H9 (cell line): ENCODE measurements at regions not wholly inside any gene's neighbourhood (a gene's known extent, or its start where the extent isn't known, plus 50 kb on each side); places are given as distances from the start of the nearest gene placed in this dataset.

Source experiments
- DNase-seq: peaks from one replicate; pipeline ENCODE4 v3.0.0-alpha.2; 2017
- H2AFZ ChIP-seq: one replicate; pipeline ENCODE4 v1.6.1; 2013; ENCODE audit warnings: mild to moderate bottlenecking, low read length, control low read depth, moderate library complexity
- H2AK5ac ChIP-seq: 2 replicates; pipeline ENCODE4 v1.6.1; 2013; ENCODE audit warnings: low read length, control low read depth, mixed read lengths; ENCODE audit not compliant: insufficient read length
- H2BK120ac ChIP-seq: one replicate; pipeline ENCODE4 v1.6.1; 2013; ENCODE audit warnings: low read depth, mild to moderate bottlenecking, low read length, control low read depth, inconsistent platforms; ENCODE audit not compliant: poor library complexity, severe bottlenecking
- H2BK12ac ChIP-seq: 2 replicates; pipeline ENCODE4 v1.6.1; 2013; ENCODE audit warnings: low read length, control low read depth, mixed read lengths, low read depth; ENCODE audit not compliant: insufficient read length
- H2BK15ac ChIP-seq: 2 replicates; pipeline ENCODE4 v1.6.1; 2013; ENCODE audit warnings: low read depth, low read length, control low read depth
- H2BK20ac ChIP-seq: one replicate; pipeline ENCODE4 v1.6.1; 2013; ENCODE audit warnings: low read depth, mild to moderate bottlenecking, low read length, control low read depth, inconsistent platforms; ENCODE audit not compliant: poor library complexity, severe bottlenecking
- H2BK5ac ChIP-seq: 2 replicates; pipeline ENCODE4 v1.6.1; 2013; ENCODE audit warnings: low read length, control low read depth, mixed read lengths; ENCODE audit not compliant: insufficient read length
- H3K14ac ChIP-seq: 2 replicates; pipeline ENCODE4 v1.6.1; 2013; ENCODE audit warnings: low read length, control low read depth; ENCODE audit not compliant: insufficient read depth
- H3K18ac ChIP-seq: 2 replicates; pipeline ENCODE4 v1.6.1; 2013; ENCODE audit warnings: low read depth, mild to moderate bottlenecking, mixed read lengths, low read length, control low read depth; ENCODE audit not compliant: insufficient read length
- H3K23ac ChIP-seq: 2 replicates; pipeline ENCODE4 v1.6.1; 2013; ENCODE audit warnings: low read length, control low read depth, mixed read lengths, low read depth; ENCODE audit not compliant: insufficient read length
- H3K23me2 ChIP-seq: 2 replicates; pipeline ENCODE4 v1.6.1; 2013; ENCODE audit warnings: low read depth, mild to moderate bottlenecking, mixed read lengths, low read length, control low read depth; ENCODE audit not compliant: insufficient read length, poor library complexity, severe bottlenecking
- H3K27ac ChIP-seq: 2 replicates; pipeline ENCODE4 v1.5.1; 2013; ENCODE audit warnings: low read length, control low read depth, mixed read lengths, low read depth; ENCODE audit not compliant: insufficient read length
- H3K27me3 ChIP-seq: 2 replicates; pipeline ENCODE4 v1.6.1; 2013; ENCODE audit warnings: low read length, control low read depth, inconsistent platforms; ENCODE audit not compliant: insufficient read depth
- H3K4ac ChIP-seq: 2 replicates; pipeline ENCODE4 v1.6.1; 2013; ENCODE audit warnings: low read depth, mild to moderate bottlenecking, control low read depth, inconsistent platforms, low read length, moderate library complexity
- H3K4me1 ChIP-seq: 2 replicates; pipeline ENCODE4 v1.6.1; 2013; ENCODE audit warnings: low read length, control low read depth, inconsistent platforms; ENCODE audit not compliant: insufficient read depth
- H3K4me2 ChIP-seq: 2 replicates; pipeline ENCODE4 v1.6.1; 2013; ENCODE audit warnings: low read length, control low read depth, mixed read lengths; ENCODE audit not compliant: insufficient read length, insufficient read depth
- H3K56ac ChIP-seq: 2 replicates; pipeline ENCODE4 v1.6.1; 2013; ENCODE audit warnings: low read depth, mild to moderate bottlenecking, mixed read lengths, low read length, control low read depth; ENCODE audit not compliant: insufficient read length
- H3K79me1 ChIP-seq: 2 replicates; pipeline ENCODE4 v1.6.1; 2013; ENCODE audit warnings: low read depth, mild to moderate bottlenecking, moderate library complexity, low read length, control low read depth, inconsistent platforms; ENCODE audit not compliant: insufficient read depth, poor library complexity, severe bottlenecking
- H3K79me2 ChIP-seq: 2 replicates; pipeline ENCODE4 v1.6.1; 2013; ENCODE audit warnings: low read length, control low read depth, inconsistent platforms; ENCODE audit not compliant: insufficient read depth
- H3K9ac ChIP-seq: 2 replicates; pipeline ENCODE4 v1.6.1; 2013; ENCODE audit warnings: low read length, control low read depth, mixed read lengths; ENCODE audit not compliant: insufficient read length; ENCODE audit errors: extremely low read depth
- H3K9me3 ChIP-seq: one replicate; pipeline ENCODE4 v1.6.1; 2013; ENCODE audit warnings: low read depth, low read length, inconsistent platforms; ENCODE audit not compliant: control insufficient read depth
- H3T11ph ChIP-seq: one replicate; pipeline ENCODE4 v1.6.1; 2013; ENCODE audit warnings: mild to moderate bottlenecking, low read length, control low read depth, inconsistent platforms
- H4K20me1 ChIP-seq: one replicate; pipeline ENCODE4 v1.6.1; 2013; ENCODE audit not compliant: control insufficient read depth, insufficient read length, insufficient read depth
- H4K5ac ChIP-seq: 2 replicates; pipeline ENCODE4 v1.6.1; 2013; ENCODE audit warnings: low read depth, mild to moderate bottlenecking, mixed read lengths, low read length, control low read depth; ENCODE audit not compliant: insufficient read length
- H4K8ac ChIP-seq: replicated peaks from 2 replicates; pipeline ENCODE4 v1.6.1; 2013; ENCODE audit warnings: low read length, control low read depth, mixed read lengths, low read depth; ENCODE audit not compliant: insufficient read length
- H4K91ac ChIP-seq: 2 replicates; pipeline ENCODE4 v1.6.1; 2013; ENCODE audit warnings: low read depth, mild to moderate bottlenecking, moderate library complexity, mixed read lengths, low read length, control low read depth; ENCODE audit not compliant: insufficient read length
- H3K27ac Mint-ChIP-seq, 3 experiments: 2 replicates in 2 of 3; 3 replicates in 1 of 3; pipeline ENCODE4 v1.8.0; 2020 to 2021; ENCODE audit warnings: mixed read lengths in 3 of 3, mild to moderate bottlenecking in 1 of 3, moderate library complexity in 1 of 3
- H3K27me3 Mint-ChIP-seq: 2 replicates; pipeline ENCODE4 v1.8.0; 2021; ENCODE audit warnings: low read depth, mild to moderate bottlenecking, moderate library complexity, mixed read lengths
- H3K36me3 Mint-ChIP-seq, 3 experiments: 2 replicates in 2 of 3; 3 replicates in 1 of 3; pipeline ENCODE4 v1.8.0; 2020 to 2021; ENCODE audit warnings: low read depth in 3 of 3, mixed read lengths in 3 of 3; ENCODE audit not compliant: insufficient read depth in 1 of 3
- H3K4me1 Mint-ChIP-seq, 2 experiments: 2 replicates each; pipeline ENCODE4 v1.8.0; 2020; ENCODE audit warnings: mixed read lengths in 2 of 2
- H3K4me3 Mint-ChIP-seq, 2 experiments: 2 replicates in 1 of 2; 3 replicates in 1 of 2; pipeline ENCODE4 v1.8.0; 2020 to 2021; ENCODE audit warnings: mild to moderate bottlenecking in 2 of 2, mixed read lengths in 2 of 2, moderate library complexity in 1 of 2
- H3K9me3 Mint-ChIP-seq, 2 experiments: 2 replicates in 1 of 2; 3 replicates in 1 of 2; pipeline ENCODE4 v1.8.0; 2020; ENCODE audit warnings: mild to moderate bottlenecking in 2 of 2, mixed read lengths in 2 of 2, moderate library complexity in 1 of 2
- WGBS: extraction: QIAGEN DNeasy Blood & Tissue Kit; methylation state at CpG from one replicate; pipeline ENCODE4 v1.1.7; 2013; ENCODE audit warnings: missing lambda C conversion rate, low lambda C conversion rate, mixed read lengths; ENCODE audit not compliant: insufficient read length; ENCODE audit errors: extremely low coverage; 5-methylcytosine and 5-hydroxymethylcytosine counted together
- TF ChIP-seq, protein P1 (sequence below): fragments of 200-600 bp; sonication (generic); conservative IDR thresholded peaks from 3 replicates; pipeline ENCODE4 v1.8.0; 2021; ENCODE audit warnings: antibody characterized with exemption, mild to moderate bottlenecking

DNA sequence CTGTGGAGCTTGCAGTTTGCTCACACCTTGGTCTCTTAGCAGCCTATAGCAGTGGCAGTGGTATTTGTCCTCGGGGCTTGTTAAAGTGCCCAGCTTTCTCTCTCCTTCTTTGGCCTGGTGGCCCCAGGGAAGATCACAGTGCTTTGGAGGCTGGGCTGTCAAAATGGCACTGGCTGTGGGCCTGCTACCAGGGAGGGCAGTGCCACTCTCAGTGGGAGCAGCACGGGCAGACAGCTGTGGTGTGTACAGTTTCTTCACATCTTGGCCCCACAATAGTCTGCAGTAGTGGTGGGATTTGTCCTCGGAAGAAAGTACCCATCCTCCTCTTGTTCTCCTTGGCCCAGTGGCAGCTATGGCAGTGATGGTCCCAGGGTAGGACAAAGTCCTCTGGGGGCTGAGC is 164.4 kb upstream of the GORAB start:
- H3K4me1 Mint-ChIP-seq, result no peaks in the 10 kb centered on the region
- H3K79me2 ChIP-seq, result no peaks in the 10 kb centered on the region
- H3K4me1 ChIP-seq, result no peaks in the 10 kb centered on the region
- H3K27me3 Mint-ChIP-seq, result no peaks in the 10 kb centered on the region
- H2BK15ac ChIP-seq, result no peak overlapping the region
- H3K79me1 ChIP-seq, result no peaks in the 10 kb centered on the region
- H4K20me1 ChIP-seq, result no peaks in the 10 kb centered on the region
- no peak overlapping the region for H3K23ac ChIP-seq
- H3K27ac Mint-ChIP-seq, result no peak overlapping the region
- H3K23me2 ChIP-seq, result no peaks in the 10 kb centered on the region
- no peaks in the 10 kb centered on the region for H3K9me3 ChIP-seq
- H2AK5ac ChIP-seq, result no peak overlapping the region
- no peak overlapping the region for H3K4me2 ChIP-seq
- no peak overlapping the region for H3K56ac ChIP-seq
- DNase-seq, result no peak
- H2BK20ac ChIP-seq, result no peak overlapping the region
- H3K4ac ChIP-seq, result no peak overlapping the region
- H3K9ac ChIP-seq, result no peak overlapping the region
- H3K36me3 Mint-ChIP-seq, result no peaks in the 10 kb centered on the region; a peak in 1 of 7 replicates
- H3K27me3 ChIP-seq, result no peaks in the 10 kb centered on the region
- H2BK12ac ChIP-seq, result no peak overlapping the region
- TF ChIP-seq, protein P1, sequence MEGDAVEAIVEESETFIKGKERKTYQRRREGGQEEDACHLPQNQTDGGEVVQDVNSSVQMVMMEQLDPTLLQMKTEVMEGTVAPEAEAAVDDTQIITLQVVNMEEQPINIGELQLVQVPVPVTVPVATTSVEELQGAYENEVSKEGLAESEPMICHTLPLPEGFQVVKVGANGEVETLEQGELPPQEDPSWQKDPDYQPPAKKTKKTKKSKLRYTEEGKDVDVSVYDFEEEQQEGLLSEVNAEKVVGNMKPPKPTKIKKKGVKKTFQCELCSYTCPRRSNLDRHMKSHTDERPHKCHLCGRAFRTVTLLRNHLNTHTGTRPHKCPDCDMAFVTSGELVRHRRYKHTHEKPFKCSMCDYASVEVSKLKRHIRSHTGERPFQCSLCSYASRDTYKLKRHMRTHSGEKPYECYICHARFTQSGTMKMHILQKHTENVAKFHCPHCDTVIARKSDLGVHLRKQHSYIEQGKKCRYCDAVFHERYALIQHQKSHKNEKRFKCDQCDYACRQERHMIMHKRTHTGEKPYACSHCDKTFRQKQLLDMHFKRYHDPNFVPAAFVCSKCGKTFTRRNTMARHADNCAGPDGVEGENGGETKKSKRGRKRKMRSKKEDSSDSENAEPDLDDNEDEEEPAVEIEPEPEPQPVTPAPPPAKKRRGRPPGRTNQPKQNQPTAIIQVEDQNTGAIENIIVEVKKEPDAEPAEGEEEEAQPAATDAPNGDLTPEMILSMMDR, result no peak
- no peak overlapping the region for H4K91ac ChIP-seq
- no peak overlapping the region for H2BK5ac ChIP-seq
- WGBS, result no CpG with 5 or more reads among the region's 3 CpGs
- H3K14ac ChIP-seq, result no peak overlapping the region
- H3K9me3 Mint-ChIP-seq, result no peaks in the 10 kb centered on the region; a peak in 1 of 5 replicates
- H3K27ac ChIP-seq, result no peak overlapping the region
- H2AFZ ChIP-seq, result no peak overlapping the region
- no peak overlapping the region for H3T11ph ChIP-seq
- no peak overlapping the region for H3K18ac ChIP-seq
- H4K8ac ChIP-seq, result no peak overlapping the region
- H4K5ac ChIP-seq, result no peak overlapping the region
- no peak overlapping the region for H2BK120ac ChIP-seq
- H3K4me3 Mint-ChIP-seq, result no peak overlapping the region
